ENCODE measurements at regions not wholly inside any gene's neighbourhood (a gene's known extent, or its start where the extent isn't known, plus 50 kb on each side); places are given as distances from the start of the nearest gene placed in this dataset.

DNA sequence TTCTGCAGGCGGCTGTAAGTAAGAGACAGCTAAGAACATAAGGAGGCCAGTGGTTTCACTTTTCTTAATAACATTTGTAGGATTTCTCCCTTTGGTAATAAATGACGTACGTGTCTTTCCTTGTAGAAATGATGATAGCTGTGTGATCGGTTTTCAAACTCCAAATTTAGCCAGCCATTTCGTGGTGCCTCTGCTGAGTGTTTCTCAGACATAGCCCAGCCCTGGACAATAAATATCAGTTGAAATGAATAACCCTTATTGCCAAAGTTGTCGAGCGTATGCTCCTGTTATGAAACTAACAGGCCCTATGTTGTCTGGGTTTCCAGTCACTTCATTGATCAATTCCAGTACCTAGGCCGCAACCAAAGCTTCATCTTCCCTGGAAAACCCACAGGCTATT, 75.0 kb upstream of the MSX2 start:
- H3K27ac Mint-ChIP-seq, result no peak overlapping the region
- H3K4me1 Mint-ChIP-seq, result peaks cover 0 to 5% (median 0%) of the 10 kb centered on the region in 3 donors
- H3K27me3 Mint-ChIP-seq, result peaks cover 0 to 5% (median 4%) of the 10 kb centered on the region in 3 donors
- ATAC-seq (ENCODE audit: low read depth in 2 of 2) (no peak), DNase-seq (no peak)
- peaks cover 6 to 34% (median 13%) of the 10 kb centered on the region in 7 donors for H3K9me3 Mint-ChIP-seq
- H3K4me3 Mint-ChIP-seq, result no peak overlapping the region
- H3K36me3 Mint-ChIP-seq, result no peaks in the 10 kb centered on the region

- ATAC-seq (ENCODE audit: low read depth in 2 of 2), result no peak
- Mint-ChIP-seq H3K27me3 (peaks cover 0 to 5% (median 4%) of the 10 kb centered on the region in 3 donors), H3K27ac (no peak overlapping the region), H3K36me3 (no peaks in the 10 kb centered on the region), H3K9me3 (peaks cover 0 to 4% (median 0%) of the 10 kb centered on the region in 7 donors), H3K4me1 (no peaks in the 10 kb centered on the region), H3K4me3 (no peak overlapping the region)
- no peak for DNase-seq
Observed at GRCh38 chr5:174654442-174654841, 69.9 kb upstream of the MSX2 start.

DNA sequence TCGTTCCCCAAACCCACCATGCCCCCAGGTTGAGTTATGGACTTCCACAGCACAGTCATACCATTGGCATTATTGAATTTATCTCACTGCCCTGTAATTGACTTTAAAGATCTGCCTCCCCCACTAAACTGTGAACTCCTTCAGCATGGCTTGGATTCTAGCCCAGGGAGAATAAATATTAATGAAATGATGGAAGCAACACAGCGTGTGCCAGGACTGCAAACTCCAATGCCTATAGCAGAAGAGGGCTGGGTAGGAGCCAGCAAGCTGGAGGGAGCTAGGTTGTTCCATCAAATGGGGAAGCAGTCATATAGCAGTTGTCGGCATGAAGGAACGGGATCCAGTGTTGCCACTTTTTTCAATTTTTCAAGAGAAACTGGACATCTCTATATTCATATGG, 69.0 kb upstream of the MSX2 start:
- no peaks in the 10 kb centered on the region for H3K36me3 Mint-ChIP-seq

GRCh38 chr5:174664180-174664850, 60.1 kb upstream of the MSX2 start:
- H3K9me3 Mint-ChIP-seq, result peaks cover 12 to 29% (median 16%) of the 10 kb centered on the region in 7 donors
- H3K36me3 Mint-ChIP-seq, result no peaks in the 10 kb centered on the region
- peak overlapping the region in 1 of 8 donors; percentile 10 for H3K4me3 Mint-ChIP-seq
- DNase-seq (no peak), ATAC-seq (ENCODE audit: low read depth in 2 of 2) (no peak)
- no peaks in the 10 kb centered on the region for H3K4me1 Mint-ChIP-seq
- no peak overlapping the region for H3K27ac Mint-ChIP-seq
- H3K27me3 Mint-ChIP-seq, result no peaks in the 10 kb centered on the region

More for the DNA sequence above, 69.0 kb upstream of the MSX2 start:
- no peak overlapping the region for H3K27ac Mint-ChIP-seq
- H3K4me1 Mint-ChIP-seq, result no peaks in the 10 kb centered on the region
- DNase-seq, result no peak
- H3K4me3 Mint-ChIP-seq, result no peak overlapping the region
- H3K9me3 Mint-ChIP-seq, result peaks cover 0 to 4% (median 0%) of the 10 kb centered on the region in 7 donors
- H3K27me3 Mint-ChIP-seq, result peaks cover 0 to 5% (median 4%) of the 10 kb centered on the region in 3 donors
- no peak for ATAC-seq (ENCODE audit: low read depth in 2 of 2)

DNA sequence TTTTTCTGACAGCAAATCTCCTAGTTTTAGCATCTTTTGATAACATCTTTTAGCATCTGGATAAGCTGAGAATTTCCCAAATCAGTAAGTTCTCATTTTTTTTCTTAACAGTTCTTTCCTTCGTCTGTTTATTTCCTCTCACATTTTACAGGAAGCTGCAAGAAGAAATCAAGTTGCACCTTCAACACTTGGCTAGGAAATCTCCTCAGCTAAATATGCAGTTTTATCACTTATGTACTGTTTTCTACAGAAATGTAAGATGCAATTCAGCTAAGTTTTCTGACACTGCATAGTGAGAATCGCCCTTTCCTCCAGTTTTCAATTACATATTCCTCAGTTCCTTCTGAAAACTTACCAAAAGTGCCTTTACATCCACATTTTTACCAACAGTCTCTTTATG, 59.0 kb upstream of the MSX2 start:
- Mint-ChIP-seq H3K27me3 (no peaks in the 10 kb centered on the region), H3K4me1 (no peaks in the 10 kb centered on the region), H3K4me3 (no peak overlapping the region), H3K36me3 (no peaks in the 10 kb centered on the region), H3K9me3 (peaks cover 12 to 29% (median 17%) of the 10 kb centered on the region in 7 donors), H3K27ac (no peak overlapping the region)
- DNase-seq, result no peak
- no peak for ATAC-seq (ENCODE audit: low read depth in 2 of 2)

GRCh38 chr5:174667526-174667925, 56.9 kb upstream of the MSX2 start:
- DNase-seq, result no peak

DNA sequence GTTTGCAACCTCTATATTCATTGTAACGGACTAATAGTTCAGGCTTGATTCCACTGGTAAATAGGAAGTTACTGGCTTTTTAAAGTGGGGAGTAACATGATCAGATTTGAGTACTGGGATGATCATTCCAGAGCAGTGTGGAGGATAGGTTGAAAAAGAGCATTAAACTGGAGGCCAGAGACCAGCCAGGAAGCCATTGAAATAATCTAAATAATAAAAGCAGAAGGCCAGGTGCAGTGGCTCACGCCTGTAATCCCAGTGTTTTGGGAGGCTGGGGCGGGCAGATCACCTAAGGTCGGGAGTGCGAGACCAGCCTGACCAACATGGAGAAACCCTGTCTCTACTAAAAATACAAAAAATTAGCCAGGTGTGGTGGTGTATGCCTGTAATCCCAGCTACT, 56.0 kb upstream of the MSX2 start:
- Mint-ChIP-seq H3K27me3 (no peaks in the 10 kb centered on the region), H3K4me3 (no peak overlapping the region), H3K27ac (no peak overlapping the region), H3K4me1 (no peaks in the 10 kb centered on the region), H3K36me3 (no peaks in the 10 kb centered on the region), H3K9me3 (peaks cover 11 to 32% (median 17%) of the 10 kb centered on the region in 7 donors)
- no peak for DNase-seq
- ATAC-seq (ENCODE audit: low read depth in 2 of 2), result no peak

More at GRCh38 chr5:174667526-174667925, 56.9 kb upstream of the MSX2 start:
- no peaks in the 10 kb centered on the region for H3K27me3 Mint-ChIP-seq
- no peaks in the 10 kb centered on the region for H3K4me1 Mint-ChIP-seq
- H3K4me3 Mint-ChIP-seq, result no peak overlapping the region
- H3K36me3 Mint-ChIP-seq, result no peaks in the 10 kb centered on the region
- no peak for ATAC-seq (ENCODE audit: low read depth in 2 of 2)
- peaks cover 9 to 29% (median 17%) of the 10 kb centered on the region in 7 donors for H3K9me3 Mint-ChIP-seq
- H3K27ac Mint-ChIP-seq, result peak overlapping the region in 1 of 6 donors; percentile 17

All from naive B cell (primary cell).